GM23248 (cell line): ENCODE measurements at regions not wholly inside any gene's neighbourhood (a gene's known extent, or its start where the extent isn't known, plus 50 kb on each side); places are given as distances from the start of the nearest gene placed in this dataset.
A peak's percentile ranks its signal among the peaks of the same experiment; 100 is the strongest.

ENCODE experiments used
- DNase-seq: peaks from one replicate; pipeline ENCODE4 v3.0.0-alpha.2; 2015
- H2AFZ ChIP-seq: fragments of 200-600 bp; sonication (generic); 2 replicates; pipeline ENCODE4 v1.6.1; 2016; ENCODE audit warnings: antibody characterized with exemption
- H3F3A ChIP-seq: fragments of 200-600 bp; sonication (generic); 2 replicates; pipeline ENCODE4 v1.6.1; 2016; ENCODE audit warnings: mild to moderate bottlenecking, antibody characterized with exemption, mixed run types; ENCODE audit not compliant: insufficient read depth
- H3K27ac ChIP-seq: fragments of 200-600 bp; sonication (generic); 2 replicates; pipeline ENCODE4 v1.5.1; 2016; ENCODE audit warnings: mild to moderate bottlenecking
- H3K27me3 ChIP-seq: fragments of 200-600 bp; sonication (generic); replicated peaks from 2 replicates; pipeline ENCODE4 v1.6.1; 2016; ENCODE audit warnings: mild to moderate bottlenecking; ENCODE audit not compliant: insufficient read depth
- H3K36me3 ChIP-seq: fragments of 200-600 bp; sonication (generic); 2 replicates; pipeline ENCODE4 v1.6.1; 2016; ENCODE audit warnings: low read depth, mild to moderate bottlenecking
- H3K4me1 ChIP-seq: fragments of 200-600 bp; sonication (generic); 2 replicates; pipeline ENCODE4 v1.6.1; 2016; ENCODE audit warnings: mild to moderate bottlenecking; ENCODE audit not compliant: insufficient read depth
- H3K4me2 ChIP-seq: fragments of 200-600 bp; sonication (generic); one replicate; pipeline ENCODE4 v1.6.1; 2016; ENCODE audit warnings: mild to moderate bottlenecking; ENCODE audit not compliant: unreplicated experiment
- H3K4me3 ChIP-seq: fragments of 200-600 bp; sonication (generic); 2 replicates; pipeline ENCODE4 v1.5.1; 2016; ENCODE audit warnings: mild to moderate bottlenecking
- H3K79me2 ChIP-seq: fragments of 200-600 bp; sonication (generic); 2 replicates; pipeline ENCODE4 v1.6.1; 2016; ENCODE audit warnings: mild to moderate bottlenecking; ENCODE audit not compliant: insufficient read depth
- H3K9ac ChIP-seq: fragments of 200-600 bp; sonication (generic); 2 replicates; pipeline ENCODE4 v1.6.1; 2016; ENCODE audit warnings: mild to moderate bottlenecking
- H3K9me2 ChIP-seq: fragments of 200-600 bp; sonication (generic); 2 replicates; pipeline ENCODE4 v1.6.1; 2016; ENCODE audit warnings: mixed run types, mild to moderate bottlenecking, moderate library complexity; ENCODE audit not compliant: insufficient read depth
- H3K9me3 ChIP-seq: fragments of 200-600 bp; sonication (generic); one replicate; pipeline ENCODE4 v1.6.1; 2017; ENCODE audit warnings: low read depth
- H4K20me1 ChIP-seq: fragments of 200-600 bp; sonication (generic); 2 replicates; pipeline ENCODE4 v1.6.0; 2016; ENCODE audit not compliant: insufficient read depth
- EZH2 ChIP-seq: fragments of 200-600 bp; sonication (generic); IDR thresholded peaks from 2 replicates; pipeline ENCODE4 v1.6.1; 2018; ENCODE audit warnings: antibody characterized with exemption, mild to moderate bottlenecking; ENCODE audit not compliant: insufficient read depth, poor library complexity, severe bottlenecking
- EZH2phosphoT487 ChIP-seq: fragments of 200-600 bp; sonication (generic); IDR thresholded peaks from 2 replicates; pipeline ENCODE4 v1.6.1; 2018; ENCODE audit warnings: antibody characterized with exemption, moderate library complexity, mild to moderate bottlenecking, low read depth; ENCODE audit not compliant: insufficient read depth
- WGBS, 2 experiments: methylation state at CpG; one replicate each; pipeline ENCODE4 v1.1.6; 2015 to 2017; ENCODE audit warnings: low lambda C conversion rate in 2 of 2, low coverage in 1 of 2; ENCODE audit errors: missing lambda C conversion rate in 2 of 2; 5-methylcytosine and 5-hydroxymethylcytosine counted together
- in situ Hi-C: fragments of 300-500 bp; cut with MboI; formaldehyde crosslinking; loops from 2 replicates; pipeline ENCODE4 v1.15.0; 2020

GRCh38 chr2:145002624-145003023, 482.7 kb upstream of the ZEB2 start:
- no peaks in the 10 kb centered on the region for H4K20me1 ChIP-seq
- H3K27ac ChIP-seq, result no peak overlapping the region
- TF ChIP-seq EZH2phosphoT487 (no peak), EZH2 (no peak)
- in situ Hi-C loops, result no loop called here
- peaks cover 9% of the 10 kb centered on the region for H3K4me1 ChIP-seq
- H2AFZ ChIP-seq, result no peak overlapping the region
- peaks cover 9% of the 10 kb centered on the region for H3F3A ChIP-seq
- 88 to 93% methylated on average over 1 of the region's 1 CpG for WGBS, 2 experiments
- H3K79me2 ChIP-seq, result no peaks in the 10 kb centered on the region
- no peaks in the 10 kb centered on the region for H3K27me3 ChIP-seq
- no peaks in the 10 kb centered on the region for H3K9me2 ChIP-seq
- no peaks in the 10 kb centered on the region for H3K9me3 ChIP-seq
- H3K9ac ChIP-seq, result no peak overlapping the region
- no peak overlapping the region for H3K4me3 ChIP-seq
- no peaks in the 10 kb centered on the region for H3K36me3 ChIP-seq
- DNase-seq, result no peak
- H3K4me2 ChIP-seq, result no peak overlapping the region

- H3K4me1 ChIP-seq, result peaks cover 14% of the 10 kb centered on the region
- H3K9ac ChIP-seq, result no peak overlapping the region
- TF ChIP-seq EZH2phosphoT487, result no peak
- no peak overlapping the region for H3K27ac ChIP-seq
- no peaks in the 10 kb centered on the region for H3K36me3 ChIP-seq
- H3F3A ChIP-seq, result peaks cover 17% of the 10 kb centered on the region; the same call in 1 of the 2 replicates
- no peaks in the 10 kb centered on the region for H3K9me3 ChIP-seq
- H2AFZ ChIP-seq, result no peak overlapping the region
- H3K79me2 ChIP-seq, result no peaks in the 10 kb centered on the region
- DNase-seq, result no peak
- no peak overlapping the region for H3K4me2 ChIP-seq
- H3K9me2 ChIP-seq, result no peaks in the 10 kb centered on the region
- no peak overlapping the region for H3K4me3 ChIP-seq
- in situ Hi-C loops, result no loop called here
- no peaks in the 10 kb centered on the region for H4K20me1 ChIP-seq
- no peaks in the 10 kb centered on the region for H3K27me3 ChIP-seq
Observed at GRCh38 chr2:145000376-145000775, 480.5 kb upstream of the ZEB2 start.

DNA sequence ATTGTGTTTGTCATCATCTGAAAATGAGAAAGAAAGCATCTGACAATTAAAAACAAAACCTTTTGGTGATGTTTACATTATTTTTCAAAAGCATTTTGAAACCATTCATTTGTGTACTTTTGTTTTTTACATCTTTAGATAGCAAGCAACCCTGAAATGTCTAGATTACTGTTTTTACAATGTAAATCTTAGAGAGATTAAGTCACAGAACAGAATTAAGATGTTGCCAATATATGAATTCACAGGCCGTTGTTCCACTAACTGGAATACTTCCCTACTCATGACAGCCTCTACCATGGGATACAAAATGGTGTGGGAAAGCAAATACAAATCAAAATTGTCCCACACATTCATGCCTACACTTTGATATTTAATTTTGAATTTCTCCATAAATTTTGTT, 480.0 kb upstream of the ZEB2 start:
- Histone ChIP-seq H3K4me1 (peaks cover 18% of the 10 kb centered on the region), H3K4me3 (no peak overlapping the region), H3K9me2 (no peaks in the 10 kb centered on the region), H3K4me2 (no peak overlapping the region), H3K9ac (no peak overlapping the region), H3K36me3 (no peaks in the 10 kb centered on the region), H4K20me1 (no peaks in the 10 kb centered on the region), H3F3A (peaks cover 17% of the 10 kb centered on the region; the same call in 1 of the 2 replicates), H3K27ac (no peak overlapping the region), H3K27me3 (no peaks in the 10 kb centered on the region), H3K79me2 (no peaks in the 10 kb centered on the region), H3K9me3 (no peaks in the 10 kb centered on the region), H2AFZ (peak overlapping the region; percentile 22; the same call in 1 of the 2 replicates)
- WGBS, 2 experiments, result 21 to 33% methylated on average over 1 of the region's 1 CpG
- DNase-seq, result no peak
- in situ Hi-C loops, result no loop called here
- no peak for TF ChIP-seq EZH2
- no peak for TF ChIP-seq EZH2phosphoT487

GRCh38 chr2:144999071-144999875, 479.4 kb upstream of the ZEB2 start:
- no peak overlapping the region for H3K27ac ChIP-seq
- no peaks in the 10 kb centered on the region for H3K79me2 ChIP-seq
- no peak for TF ChIP-seq EZH2
- TF ChIP-seq EZH2phosphoT487, result no peak
- DNase-seq, result no peak
- no peak overlapping the region for H3K9ac ChIP-seq
- no peaks in the 10 kb centered on the region for H3K36me3 ChIP-seq
- H3K4me1 ChIP-seq, result peaks cover 18% of the 10 kb centered on the region
- in situ Hi-C loops, result no loop called here
- H3K9me2 ChIP-seq, result no peaks in the 10 kb centered on the region
- no peaks in the 10 kb centered on the region for H3K27me3 ChIP-seq
- no peak overlapping the region for H3K4me3 ChIP-seq
- WGBS, 2 experiments, result 86 to 92% methylated on average over 7 of the region's 7 CpGs
- no peak overlapping the region for H3K4me2 ChIP-seq
- H4K20me1 ChIP-seq, result no peaks in the 10 kb centered on the region
- peaks cover 17% of the 10 kb centered on the region; the same call in 1 of the 2 replicates for H3F3A ChIP-seq
- peak overlapping the region; percentile 22; the same call in 1 of the 2 replicates for H2AFZ ChIP-seq
- no peaks in the 10 kb centered on the region for H3K9me3 ChIP-seq
